ENCODE measurements at regions not wholly inside any gene's neighbourhood (a gene's known extent, or its start where the extent isn't known, plus 50 kb on each side); places are given as distances from the start of the nearest gene placed in this dataset.

DNA sequence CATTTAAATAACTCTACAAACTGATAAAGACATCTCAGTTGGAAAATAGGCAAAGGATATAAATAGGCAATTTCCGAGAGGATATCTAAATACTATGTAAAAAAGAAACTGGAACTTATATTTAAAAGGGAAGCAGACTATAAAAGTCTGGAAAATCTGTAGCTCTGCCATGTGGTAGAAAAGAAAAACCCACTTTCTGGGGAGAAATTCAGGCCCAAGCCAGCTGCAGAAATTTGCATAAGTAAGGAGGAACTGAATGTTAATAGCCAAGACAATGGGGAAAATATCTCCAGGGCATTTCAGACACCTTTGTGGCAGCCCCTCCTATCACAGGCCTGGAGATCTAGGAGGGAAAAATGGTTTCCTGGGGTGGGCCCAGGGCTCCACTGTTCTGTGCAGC, 97.8 kb upstream of the ZBED5 start:
- TF ChIP-seq EP300 (IDR thresholded peaks at IDR 0.05; ENCODE audit: borderline replicate concordance) (no peak), TAF1 (IDR thresholded peaks at IDR 0.05; ENCODE audit: low read depth) (no peak), CEBPB (IDR thresholded peaks at IDR 0.05) (no peak), CREB1 (IDR thresholded peaks at IDR 0.05; ENCODE audit: low read depth) (no peak), FOXM1 (IDR thresholded peaks at IDR 0.05; ENCODE audit: borderline replicate concordance, low read depth) (no peak), RAD21 (IDR thresholded peaks at IDR 0.05; ENCODE audit: low read depth) (no peak), EGR1 (IDR thresholded peaks at IDR 0.05) (no peak), TCF12 (IDR thresholded peaks at IDR 0.05; ENCODE audit: low read depth) (no peak), YY1 (IDR thresholded peaks at IDR 0.05; ENCODE audit: low read depth) (no peak), TEAD4 (IDR thresholded peaks at IDR 0.05) (no peak)
- TF ChIP-seq, protein P1, sequence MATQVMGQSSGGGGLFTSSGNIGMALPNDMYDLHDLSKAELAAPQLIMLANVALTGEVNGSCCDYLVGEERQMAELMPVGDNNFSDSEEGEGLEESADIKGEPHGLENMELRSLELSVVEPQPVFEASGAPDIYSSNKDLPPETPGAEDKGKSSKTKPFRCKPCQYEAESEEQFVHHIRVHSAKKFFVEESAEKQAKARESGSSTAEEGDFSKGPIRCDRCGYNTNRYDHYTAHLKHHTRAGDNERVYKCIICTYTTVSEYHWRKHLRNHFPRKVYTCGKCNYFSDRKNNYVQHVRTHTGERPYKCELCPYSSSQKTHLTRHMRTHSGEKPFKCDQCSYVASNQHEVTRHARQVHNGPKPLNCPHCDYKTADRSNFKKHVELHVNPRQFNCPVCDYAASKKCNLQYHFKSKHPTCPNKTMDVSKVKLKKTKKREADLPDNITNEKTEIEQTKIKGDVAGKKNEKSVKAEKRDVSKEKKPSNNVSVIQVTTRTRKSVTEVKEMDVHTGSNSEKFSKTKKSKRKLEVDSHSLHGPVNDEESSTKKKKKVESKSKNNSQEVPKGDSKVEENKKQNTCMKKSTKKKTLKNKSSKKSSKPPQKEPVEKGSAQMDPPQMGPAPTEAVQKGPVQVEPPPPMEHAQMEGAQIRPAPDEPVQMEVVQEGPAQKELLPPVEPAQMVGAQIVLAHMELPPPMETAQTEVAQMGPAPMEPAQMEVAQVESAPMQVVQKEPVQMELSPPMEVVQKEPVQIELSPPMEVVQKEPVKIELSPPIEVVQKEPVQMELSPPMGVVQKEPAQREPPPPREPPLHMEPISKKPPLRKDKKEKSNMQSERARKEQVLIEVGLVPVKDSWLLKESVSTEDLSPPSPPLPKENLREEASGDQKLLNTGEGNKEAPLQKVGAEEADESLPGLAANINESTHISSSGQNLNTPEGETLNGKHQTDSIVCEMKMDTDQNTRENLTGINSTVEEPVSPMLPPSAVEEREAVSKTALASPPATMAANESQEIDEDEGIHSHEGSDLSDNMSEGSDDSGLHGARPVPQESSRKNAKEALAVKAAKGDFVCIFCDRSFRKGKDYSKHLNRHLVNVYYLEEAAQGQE (IDR thresholded peaks at IDR 0.05; ENCODE audit: low read depth): no peak
- TF ChIP-seq, protein P2, sequence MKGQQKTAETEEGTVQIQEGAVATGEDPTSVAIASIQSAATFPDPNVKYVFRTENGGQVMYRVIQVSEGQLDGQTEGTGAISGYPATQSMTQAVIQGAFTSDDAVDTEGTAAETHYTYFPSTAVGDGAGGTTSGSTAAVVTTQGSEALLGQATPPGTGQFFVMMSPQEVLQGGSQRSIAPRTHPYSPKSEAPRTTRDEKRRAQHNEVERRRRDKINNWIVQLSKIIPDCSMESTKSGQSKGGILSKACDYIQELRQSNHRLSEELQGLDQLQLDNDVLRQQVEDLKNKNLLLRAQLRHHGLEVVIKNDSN (IDR thresholded peaks at IDR 0.05): no peak
- TF ChIP-seq, protein P3, sequence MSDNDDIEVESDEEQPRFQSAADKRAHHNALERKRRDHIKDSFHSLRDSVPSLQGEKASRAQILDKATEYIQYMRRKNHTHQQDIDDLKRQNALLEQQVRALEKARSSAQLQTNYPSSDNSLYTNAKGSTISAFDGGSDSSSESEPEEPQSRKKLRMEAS (IDR thresholded peaks at IDR 0.05): no peak

Measured in Ishikawa (cell line).